ENCODE measurements at regions not wholly inside any gene's neighbourhood (a gene's known extent, or its start where the extent isn't known, plus 50 kb on each side); places are given as distances from the start of the nearest gene placed in this dataset.

DNA sequence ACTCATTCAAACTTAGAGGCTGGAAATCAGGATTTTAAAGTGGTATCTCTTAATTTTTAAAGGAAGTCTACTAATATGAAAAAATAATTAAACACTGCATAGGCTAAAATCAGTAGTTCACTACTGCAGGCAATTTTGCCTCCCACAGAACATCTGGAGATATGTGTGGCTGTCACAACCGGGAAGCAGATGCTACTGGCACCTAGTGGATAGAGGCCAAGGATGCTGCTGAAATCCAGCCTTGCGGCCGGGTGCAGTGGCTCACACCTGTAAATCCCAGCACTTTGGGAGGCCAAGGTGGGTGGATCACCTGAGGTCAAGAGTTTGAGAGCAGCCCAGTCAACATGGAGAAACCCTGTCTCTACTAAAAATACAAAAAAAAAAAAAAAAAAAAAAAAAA is 473.9 kb downstream of the XYLT1 start:
- TF ChIP-seq CTCF (IDR thresholded peaks at IDR 0.05): peak in 3 of 6 experiments; percentile 36 to 47 (median 38)
- TF ChIP-seq POLR2A (IDR thresholded peaks at IDR 0.05): no peak
